ENCODE measurements at regions not wholly inside any gene's neighbourhood (a gene's known extent, or its start where the extent isn't known, plus 50 kb on each side); places are given as distances from the start of the nearest gene placed in this dataset.
"Not testable (repeated sequence)": the region's sequence is repeated elsewhere in the genome, so short reads cannot be mapped to it uniquely, and the experiment has no call there.

- DNase-seq, result not testable (repeated sequence)
These were observed 80.6 kb upstream of the ST3GAL5 start for GRCh38 chr2:85969367-85969766.

- DNase-seq, result not testable (repeated sequence)
These were observed 77.0 kb upstream of the ST3GAL5 start for GRCh38 chr2:85965770-85966169.

- DNase-seq, result not testable (repeated sequence)
These were observed 75.1 kb upstream of the ST3GAL5 start for GRCh38 chr2:85963747-85964418.

GRCh38 chr2:85963068-85963467, 74.3 kb upstream of the ST3GAL5 start:
- no peak for DNase-seq

- DNase-seq, result no peak
These were observed 73.0 kb upstream of the ST3GAL5 start for GRCh38 chr2:85961754-85962153.

GRCh38 chr2:85961053-85961452, 72.3 kb upstream of the ST3GAL5 start:
- no peak for DNase-seq

- no peak for DNase-seq
These were observed 71.0 kb upstream of the ST3GAL5 start for GRCh38 chr2:85959826-85960225.

- no peak for DNase-seq
These were observed 70.4 kb upstream of the ST3GAL5 start for GRCh38 chr2:85959185-85959584.

GRCh38 chr2:85958731-85959130, 69.9 kb upstream of the ST3GAL5 start:
- DNase-seq, result no peak

GRCh38 chr2:85957256-85957655, 68.5 kb upstream of the ST3GAL5 start:
- DNase-seq, result no peak

GRCh38 chr2:85956646-85957039, 67.9 kb upstream of the ST3GAL5 start:
- DNase-seq, result no peak

GRCh38 chr2:85954590-85955458, 66.0 kb upstream of the ST3GAL5 start:
- no peak for DNase-seq

GRCh38 chr2:85954192-85954589, 65.4 kb upstream of the ST3GAL5 start:
- no peak for DNase-seq

- peak; percentile 19 for DNase-seq
These were observed 64.7 kb upstream of the ST3GAL5 start for GRCh38 chr2:85953476-85953875.

- no peak for DNase-seq
These were observed 63.5 kb upstream of the ST3GAL5 start for GRCh38 chr2:85952196-85952734.

GRCh38 chr2:85951351-85952067, 62.7 kb upstream of the ST3GAL5 start:
- no peak for DNase-seq

- DNase-seq, result no peak
These were observed 62.0 kb upstream of the ST3GAL5 start for GRCh38 chr2:85950743-85951142.

- no peak for DNase-seq
These were observed 60.5 kb upstream of the ST3GAL5 start for GRCh38 chr2:85949280-85949679.

GRCh38 chr2:85947593-85947992, 58.8 kb upstream of the ST3GAL5 start:
- no peak for DNase-seq

- DNase-seq, result no peak
These were observed 56.8 kb upstream of the ST3GAL5 start for GRCh38 chr2:85945586-85945985.

- no peak for DNase-seq
These were observed 56.4 kb upstream of the ST3GAL5 start for GRCh38 chr2:85945172-85945571.

GRCh38 chr2:85942346-85942957, 53.7 kb upstream of the ST3GAL5 start:
- DNase-seq, result no peak

- not testable (repeated sequence) for DNase-seq
These were observed 52.7 kb upstream of the ST3GAL5 start for GRCh38 chr2:85941490-85941889.

All from retina (tissue), 1 donor.